Pons (tissue), 1 donor: ENCODE measurements at regions not wholly inside any gene's neighbourhood (a gene's known extent, or its start where the extent isn't known, plus 50 kb on each side); places are given as distances from the start of the nearest gene placed in this dataset.

Experiments
- DNase-seq: peaks from one replicate; pipeline ENCODE4 v3.0.0-alpha.2; 2016; ENCODE audit warnings: low spot score

GRCh38 chr17:79470754-79471153 lies 140.1 kb downstream of the RBFOX3 start:
- no peak for DNase-seq

DNA sequence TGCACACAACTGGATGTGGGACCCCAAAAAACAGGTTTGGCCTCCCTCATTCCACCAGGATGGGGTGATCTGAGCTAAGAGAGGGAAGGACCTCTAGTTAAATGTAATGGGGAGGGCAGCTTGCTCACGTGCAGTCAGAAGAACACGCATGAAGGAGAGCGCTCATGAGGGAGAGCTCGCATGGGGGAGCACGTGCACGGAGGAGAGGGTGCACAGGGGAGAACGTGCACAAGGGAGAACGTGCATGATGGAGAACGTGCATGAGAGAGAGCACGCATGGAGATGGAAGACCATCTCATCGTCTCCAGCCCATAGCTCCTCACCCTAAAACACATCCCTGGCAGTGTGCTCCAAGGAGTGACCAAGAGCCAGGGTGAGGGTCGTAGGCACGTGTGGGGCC lies 141.2 kb downstream of the RBFOX3 start:
- DNase-seq: no peak

DNA sequence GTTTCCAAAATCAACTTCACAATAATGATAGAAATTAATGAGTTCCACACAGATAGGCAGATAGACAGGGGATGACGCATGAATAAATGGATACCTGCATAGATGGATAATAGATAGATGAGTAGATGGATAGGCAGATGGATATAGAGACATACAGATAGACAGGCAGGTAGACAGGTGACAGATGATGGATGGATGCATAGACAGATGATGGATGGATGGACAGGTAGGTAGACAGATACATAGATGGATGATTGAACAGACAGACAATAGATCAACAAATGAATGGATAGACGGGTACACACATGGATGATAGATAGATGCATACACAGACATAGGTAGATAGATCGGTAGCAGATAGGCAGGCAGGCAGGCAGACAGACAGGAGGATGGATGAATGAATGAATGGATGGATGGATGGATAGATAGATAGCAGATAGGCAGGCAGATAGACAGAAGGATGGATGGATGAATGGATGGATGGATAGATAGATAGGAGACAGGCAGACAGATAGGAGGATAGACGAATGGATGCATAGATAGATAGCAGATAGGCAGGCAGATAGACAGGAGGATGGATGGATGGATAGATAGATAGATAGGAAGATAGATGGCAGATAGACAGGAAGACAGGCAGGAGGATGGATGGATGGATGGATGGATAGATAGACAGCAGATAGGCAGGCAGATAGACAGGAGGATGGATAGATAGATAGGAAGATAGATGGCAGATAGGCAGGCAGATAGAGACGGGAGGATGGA lies 142.5 kb downstream of the RBFOX3 start:
- no peak for DNase-seq

DNA sequence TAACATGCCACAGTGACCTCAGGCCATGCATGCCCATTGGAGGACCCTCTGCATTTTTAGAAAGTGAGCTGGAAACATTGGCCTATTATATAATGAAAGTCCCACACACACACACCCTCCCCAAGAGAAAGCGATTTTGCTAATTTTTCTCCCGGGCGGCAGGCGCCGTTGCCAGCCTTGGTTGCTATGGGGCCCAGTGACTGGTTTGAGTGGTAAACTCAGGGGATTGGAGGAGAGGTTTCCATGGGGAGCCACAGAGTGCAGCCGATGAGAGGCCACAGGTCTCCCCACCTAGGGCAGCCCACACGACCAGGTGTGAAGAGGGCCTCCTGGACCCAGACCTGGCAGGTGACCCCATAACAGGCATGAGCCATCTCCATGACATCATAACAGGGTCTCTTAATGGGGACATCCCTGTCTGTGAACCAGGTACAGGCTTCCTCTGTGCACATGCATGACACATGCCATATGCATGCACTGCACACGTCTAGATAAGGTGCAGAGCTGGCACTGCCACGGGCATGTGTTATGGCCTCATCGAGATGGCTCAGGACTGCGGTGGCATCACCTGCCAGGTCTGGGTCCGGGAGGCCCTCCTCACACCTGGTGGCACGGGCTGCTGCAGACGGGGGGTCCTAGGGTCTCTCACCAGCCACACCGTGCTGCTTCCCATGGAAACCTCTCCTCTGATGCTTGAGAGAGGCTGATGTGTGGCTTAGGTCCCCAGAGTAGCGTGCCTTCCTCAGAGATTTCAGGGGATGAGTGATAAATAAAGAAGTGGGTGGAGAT lies 144.1 kb downstream of the RBFOX3 start:
- no peak for DNase-seq

GRCh38 chr17:79465681-79466025 lies 145.2 kb downstream of the RBFOX3 start:
- DNase-seq: no peak

- DNase-seq: no peak
Measured at GRCh38 chr17:79465011-79465680, 145.7 kb downstream of the RBFOX3 start.

GRCh38 chr17:79464318-79465010 lies 146.4 kb downstream of the RBFOX3 start:
- DNase-seq: no peak

DNA sequence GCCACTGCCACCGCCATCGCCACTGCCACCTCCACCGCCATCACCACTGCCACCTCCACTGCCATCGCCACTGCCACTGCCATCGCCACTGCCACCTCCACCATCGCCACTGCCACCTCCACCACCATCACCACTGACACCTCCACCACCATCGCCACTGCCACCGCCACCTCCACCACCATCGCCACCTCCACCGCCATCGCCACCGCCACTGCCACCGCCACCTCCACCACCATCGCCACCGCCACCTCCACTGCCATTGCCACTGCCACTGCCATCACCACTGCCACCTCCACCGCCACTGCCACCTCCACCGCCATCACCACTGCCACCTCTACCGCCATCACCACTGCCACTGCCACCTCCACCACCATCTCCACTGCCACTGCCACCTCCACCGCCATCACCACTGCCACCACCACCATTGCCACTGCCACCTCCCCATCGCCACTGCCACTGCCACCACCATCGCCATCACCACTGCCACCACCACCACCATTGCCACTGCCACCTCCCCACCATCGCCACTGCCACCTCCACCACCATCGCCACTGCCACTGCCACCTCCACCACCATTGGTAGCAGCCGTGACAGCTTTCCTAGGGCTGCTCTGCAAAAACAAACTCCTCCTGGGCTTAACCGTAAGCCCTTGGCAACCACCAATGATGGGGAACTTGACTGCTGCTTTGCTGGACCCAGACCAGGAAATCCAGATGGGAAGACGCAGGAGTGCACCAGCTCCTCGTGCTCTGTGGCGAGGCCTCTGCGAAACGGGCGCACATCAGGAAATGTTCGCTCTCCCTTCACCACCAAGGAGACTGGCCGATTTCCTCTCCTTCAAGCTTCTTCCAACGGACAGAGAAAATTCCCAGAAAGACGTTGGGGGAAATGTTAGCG lies 147.2 kb downstream of the RBFOX3 start:
- DNase-seq: no peak

GRCh38 chr17:79461041-79461440 lies 149.8 kb downstream of the RBFOX3 start:
- no peak for DNase-seq

GRCh38 chr17:79459846-79460245 lies 151.0 kb downstream of the RBFOX3 start:
- no peak for DNase-seq

GRCh38 chr17:79459003-79459655 lies 151.7 kb downstream of the RBFOX3 start:
- DNase-seq: no peak

DNA sequence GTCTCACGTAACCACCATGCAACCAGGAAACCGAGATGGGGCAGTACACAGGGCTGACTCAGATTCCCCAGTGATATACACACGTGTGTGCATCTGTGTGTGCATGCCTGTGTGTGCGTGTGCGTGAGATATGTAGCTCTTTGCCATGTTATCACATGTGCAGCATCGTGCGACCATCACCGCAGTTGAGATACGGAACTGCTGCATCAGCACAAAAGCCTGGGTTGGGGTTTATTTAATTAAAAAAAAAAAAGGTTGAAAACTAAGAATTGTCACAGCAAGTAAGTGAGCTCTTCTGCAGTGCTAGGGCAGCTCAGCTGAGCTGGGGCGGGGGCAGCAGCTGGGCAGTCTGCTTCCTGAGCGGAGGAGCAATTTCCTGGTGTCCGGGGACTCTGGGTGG lies 152.5 kb downstream of the RBFOX3 start:
- DNase-seq: no peak

GRCh38 chr17:79457889-79458288 lies 153.0 kb downstream of the RBFOX3 start:
- DNase-seq: no peak

DNA sequence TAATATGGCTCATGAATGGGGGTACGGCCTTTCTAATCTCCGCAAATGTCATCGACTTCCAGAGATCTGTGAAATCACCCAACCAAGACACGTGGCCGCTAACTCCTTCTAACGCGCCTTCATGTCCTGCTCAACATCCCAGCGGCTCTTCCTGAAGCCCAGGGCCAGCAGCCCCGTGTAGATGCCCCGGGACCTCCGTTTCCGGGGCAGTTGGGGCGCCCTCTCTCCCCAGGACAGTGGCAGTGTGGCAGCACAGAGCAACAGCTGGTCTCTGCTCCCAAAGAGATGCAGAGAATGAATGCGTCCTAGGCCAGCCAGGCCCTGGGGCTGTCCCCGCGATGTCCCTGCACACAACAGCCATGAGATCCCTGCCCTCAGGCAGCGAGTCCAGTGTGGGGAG lies 153.5 kb downstream of the RBFOX3 start:
- DNase-seq: no peak

- DNase-seq: no peak
Measured at GRCh38 chr17:79455636-79456035, 155.2 kb downstream of the RBFOX3 start.

DNA sequence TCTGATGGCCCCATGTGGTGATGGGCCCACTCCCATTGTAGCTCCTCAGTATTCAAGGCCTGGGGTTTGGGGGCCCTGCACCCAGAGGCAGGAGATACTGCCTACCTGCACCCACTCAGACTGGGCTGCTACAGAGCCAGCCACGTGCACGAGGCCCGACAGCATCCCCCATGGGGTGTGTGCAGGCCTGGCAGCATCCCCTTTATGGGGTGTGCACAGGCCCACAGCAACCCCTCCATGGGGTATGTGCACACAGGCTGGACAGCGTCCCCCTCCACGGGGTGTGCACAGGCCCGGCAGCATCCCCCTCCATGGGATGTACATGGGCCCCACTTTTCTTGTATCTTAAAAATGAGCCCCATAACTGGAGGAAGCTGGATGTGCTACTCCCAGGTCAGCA lies 156.0 kb downstream of the RBFOX3 start:
- DNase-seq: no peak

GRCh38 chr17:79453481-79453880 lies 157.4 kb downstream of the RBFOX3 start:
- no peak for DNase-seq

DNA sequence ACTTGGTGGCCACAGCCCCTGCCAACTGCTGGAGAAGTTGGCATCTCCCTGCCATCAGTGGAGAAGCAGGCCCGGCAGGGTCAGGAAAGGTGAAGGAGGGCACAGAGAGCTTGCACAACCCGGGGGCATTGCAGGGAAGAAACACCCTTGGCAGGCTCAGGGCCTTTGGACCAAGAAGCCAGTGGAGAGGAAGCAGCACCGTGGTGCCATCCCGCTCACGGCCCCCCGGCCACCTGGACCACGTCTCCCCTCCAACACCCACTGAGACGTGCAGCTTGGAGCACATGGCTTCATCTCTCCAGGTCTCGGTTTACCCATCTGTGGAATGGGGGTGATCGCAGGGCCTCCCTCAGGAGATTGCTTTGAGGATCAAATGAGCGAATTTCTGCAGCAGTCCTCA lies 158.1 kb downstream of the RBFOX3 start:
- DNase-seq: no peak

DNA sequence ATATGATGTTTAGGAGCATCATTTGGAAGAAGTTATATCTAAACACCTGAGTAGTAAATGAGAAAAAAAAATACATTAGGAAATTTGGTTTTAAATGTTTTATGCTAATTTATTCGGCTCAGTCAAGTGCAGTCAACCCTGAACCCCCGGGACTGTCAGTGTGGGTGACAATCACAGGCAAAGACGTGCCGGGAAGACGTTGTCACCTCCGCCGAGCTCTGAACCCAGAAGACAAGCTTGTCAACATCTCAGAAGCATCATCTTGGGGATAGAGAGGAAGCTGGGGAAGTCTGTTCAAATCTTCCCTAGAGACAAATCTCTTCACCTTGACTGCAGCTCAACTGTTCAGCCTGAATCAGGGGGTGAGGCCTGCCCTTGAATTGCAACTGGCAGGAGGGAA lies 159.7 kb downstream of the RBFOX3 start:
- no peak for DNase-seq

- DNase-seq: no peak
Measured at GRCh38 chr17:79446399-79447009, 164.3 kb downstream of the RBFOX3 start.
